MCF 10A (cell line): ENCODE measurements at regions not wholly inside any gene's neighbourhood (a gene's known extent, or its start where the extent isn't known, plus 50 kb on each side); places are given as distances from the start of the nearest gene placed in this dataset.

Experiments
- BruUV-seq: library from RNA; stranded (reverse); fragments of 400-500 nt; replicated peaks from 2 replicates; lab custom pipeline; 2021; lab: Mats Ljungman, UMichigan
- CTCF ChIA-PET: fragments of 300-600 bp; sonication (Branson Sonifier 250); formaldehyde crosslinking; extraction: SDS; loops from one replicate; lab custom pipeline; 2021; ENCODE audit warnings: antibody characterized with exemption, inconsistent platforms; lab: Yijun Ruan, JAX
- POLR2A ChIA-PET: fragments of 300-600, 350-650 bp; sonication (Branson Sonifier 250); formaldehyde crosslinking; extraction: SDS; loops from one replicate; lab custom pipeline; 2020; ENCODE audit warnings: antibody characterized with exemption, inconsistent platforms; lab: Yijun Ruan, JAX
- DNase-seq: peaks from one replicate; pipeline ENCODE4 v3.0.0-alpha.2; 2018; ENCODE audit not compliant: unreplicated experiment
- H3K27ac Mint-ChIP-seq: one replicate; pipeline ENCODE4 v1.8.0; 2022; ENCODE audit warnings: mild to moderate bottlenecking, low read depth, mixed read lengths; ENCODE audit not compliant: unreplicated experiment
- H3K27me3 Mint-ChIP-seq: one replicate; pipeline ENCODE4 v1.8.0; 2022; ENCODE audit warnings: mixed read lengths; ENCODE audit not compliant: insufficient read depth, unreplicated experiment
- H3K36me3 Mint-ChIP-seq: one replicate; pipeline ENCODE4 v1.8.0; 2022; ENCODE audit warnings: mild to moderate bottlenecking, moderate library complexity, mixed read lengths; ENCODE audit not compliant: insufficient read depth, unreplicated experiment
- H3K4me1 Mint-ChIP-seq: one replicate; pipeline ENCODE4 v1.8.0; 2022; ENCODE audit warnings: mixed read lengths; ENCODE audit not compliant: insufficient read depth, unreplicated experiment
- H3K4me3 Mint-ChIP-seq: one replicate; pipeline ENCODE4 v1.8.0; 2022; ENCODE audit warnings: mild to moderate bottlenecking, moderate library complexity, mixed read lengths; ENCODE audit not compliant: unreplicated experiment
- H3K9me3 Mint-ChIP-seq: one replicate; pipeline ENCODE4 v1.8.0; 2022; ENCODE audit warnings: mixed read lengths; ENCODE audit not compliant: unreplicated experiment
- CTCF ChIP-seq: fragments of 200-600 bp; IDR thresholded peaks from one replicate; pipeline ENCODE4 v1.8.0; 2022; ENCODE audit warnings: antibody characterized with exemption, mild to moderate bottlenecking; ENCODE audit not compliant: unreplicated experiment
- intact Hi-C: fragments of 100-400 bp; cut with micrococcal nuclease; formaldehyde crosslinking; loops from 2 replicates; pipeline ENCODE4 v1.14.1; 2022

GRCh38 chr15:39184701-39185390 is 396.0 kb upstream of the THBS1 start:
- Mint-ChIP-seq H3K27me3 (no peaks in the 10 kb centered on the region), H3K27ac (no peak overlapping the region), H3K36me3 (no peaks in the 10 kb centered on the region), H3K4me3 (no peak overlapping the region), H3K9me3 (no peaks in the 10 kb centered on the region), H3K4me1 (peaks cover 58% of the 10 kb centered on the region)
- ChIA-PET CTCF (interaction anchor here (0.6 to 2.3 kb wide), 6 partner anchors 11 to 396 kb away, joined by 3 to 12 read pairs (median 3); partner anchors contain the start of gene THBS1), POLR2A (interaction anchor here (1.7 to 3.4 kb wide), 2 partner anchors 12 to 396 kb away, joined by 11 to 27 read pairs; partner anchors contain the start of gene THBS1)
- BruUV-seq, result no TSS peak
- TF ChIP-seq CTCF, result no peak
- peak; percentile 67 for DNase-seq
- intact Hi-C loops, result no loop called here

DNA sequence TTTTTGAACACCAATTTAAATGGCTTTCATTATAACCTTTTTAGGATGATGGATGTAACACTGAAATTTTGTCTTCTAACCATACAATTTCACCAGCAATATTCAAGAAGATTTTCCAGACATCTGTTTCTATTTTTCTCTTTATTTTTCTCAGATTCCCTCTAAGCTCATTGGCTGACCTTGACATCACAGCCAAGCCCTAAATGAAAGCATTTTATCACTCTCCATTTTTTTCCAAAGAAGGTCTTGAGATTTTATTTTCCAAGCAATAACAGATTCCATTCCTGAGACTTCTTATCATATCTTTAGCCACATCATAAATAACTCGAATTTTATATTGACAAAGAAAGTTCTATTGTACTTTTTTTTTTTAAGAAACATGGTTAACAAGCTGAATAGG is 392.6 kb upstream of the THBS1 start:
- ChIA-PET CTCF (interaction anchor here (0.6 to 3.1 kb wide), 6 partner anchors 10 to 393 kb away, joined by 3 to 33 read pairs (median 6); partner anchors contain the start of gene THBS1), POLR2A (interaction anchor here (0.5 to 3.7 kb wide), 12 partner anchors 9 to 1037 kb away, joined by 3 to 49 read pairs (median 4); partner anchors contain the start of gene THBS1)
- no TSS peak for BruUV-seq
- DNase-seq, result no peak
- Mint-ChIP-seq H3K9me3 (no peaks in the 10 kb centered on the region), H3K4me1 (peaks cover 53% of the 10 kb centered on the region), H3K27me3 (no peaks in the 10 kb centered on the region), H3K36me3 (no peaks in the 10 kb centered on the region), H3K4me3 (no peak overlapping the region), H3K27ac (peak overlapping the region; percentile 74)
- intact Hi-C loops, result no loop called here
- TF ChIP-seq CTCF, result no peak

DNA sequence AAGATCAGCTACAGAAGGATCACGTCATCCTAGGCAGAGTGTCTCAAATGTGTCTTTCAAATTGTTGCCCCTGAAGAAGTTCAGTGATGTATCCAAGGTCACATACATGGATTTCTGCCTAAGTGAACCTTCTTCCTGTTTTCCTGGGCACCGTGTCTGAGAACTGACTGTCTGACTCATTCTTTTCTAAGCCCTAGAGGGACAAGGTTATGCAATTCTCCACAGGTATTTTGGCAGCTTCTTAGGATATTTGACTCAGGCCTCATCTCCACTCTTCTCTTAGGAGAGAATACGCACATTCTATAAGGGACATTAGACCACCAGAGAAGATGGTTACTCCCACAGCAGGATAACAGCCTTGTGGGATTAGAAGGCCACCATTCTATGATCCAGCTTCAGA is 391.9 kb upstream of the THBS1 start:
- Mint-ChIP-seq H3K27me3 (no peaks in the 10 kb centered on the region), H3K9me3 (no peaks in the 10 kb centered on the region), H3K27ac (peak overlapping the region; percentile 74), H3K36me3 (no peaks in the 10 kb centered on the region), H3K4me1 (peaks cover 52% of the 10 kb centered on the region), H3K4me3 (peak overlapping the region; percentile 16)
- no TSS peak for BruUV-seq
- peak; percentile 97 for DNase-seq
- TF ChIP-seq CTCF, result no peak
- CTCF ChIA-PET, result interaction anchor here (0.6 to 3.1 kb wide), 7 partner anchors 10 to 392 kb away, joined by 3 to 33 read pairs (median 7); partner anchors contain the start of gene THBS1
- intact Hi-C loops, result no loop called here
- POLR2A ChIA-PET, result interaction anchor here (0.5 to 3.7 kb wide), 12 partner anchors 9 to 1116 kb away, joined by 3 to 49 read pairs (median 4); partner anchors contain the start of gene THBS1

DNA sequence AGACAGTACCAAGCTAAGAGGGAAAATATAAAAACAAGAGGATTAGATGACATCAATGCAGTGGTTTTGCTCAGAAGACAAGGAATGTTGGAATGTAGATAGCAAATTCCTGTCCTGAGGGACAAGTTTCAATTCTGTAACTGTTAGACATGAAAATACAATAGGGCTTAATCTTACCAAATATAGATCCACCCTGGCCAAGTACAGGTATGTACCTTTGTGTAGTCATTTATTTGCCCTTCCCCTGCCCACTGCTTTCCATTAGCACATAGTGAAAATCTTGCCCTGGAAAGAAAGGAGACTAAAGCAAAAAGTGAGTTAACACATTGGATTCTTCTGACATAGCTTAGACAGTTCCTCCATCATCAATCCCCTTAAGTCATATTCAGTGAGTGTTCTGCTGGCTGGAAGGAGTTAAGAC is 389.0 kb upstream of the THBS1 start:
- peak overlapping the region; percentile 82 for H3K27ac Mint-ChIP-seq
- POLR2A ChIA-PET, result interaction anchor here (1.0 to 1.6 kb wide), 6 partner anchors 8 to 364 kb away, joined by 3 to 6 read pairs (median 4); no protein-coding TSS in a partner anchor

More for the DNA sequence above, 389.0 kb upstream of the THBS1 start:
- no peak for TF ChIP-seq CTCF
- DNase-seq, result peak; percentile 42
- CTCF ChIA-PET, result interaction anchor here (0.7 to 1.0 kb wide), 2 partner anchors 393 to 395 kb away, joined by 3 read pairs; no protein-coding TSS in a partner anchor
- no TSS peak for BruUV-seq
- Mint-ChIP-seq H3K4me1 (peaks cover 66% of the 10 kb centered on the region), H3K27me3 (no peaks in the 10 kb centered on the region), H3K9me3 (no peaks in the 10 kb centered on the region), H3K4me3 (peak overlapping the region; percentile 6), H3K36me3 (no peaks in the 10 kb centered on the region)
- intact Hi-C loops, result no loop called here
